Non-pigmented ciliary epithelial cell (primary cell): ENCODE measurements at regions not wholly inside any gene's neighbourhood (a gene's known extent, or its start where the extent isn't known, plus 50 kb on each side); places are given as distances from the start of the nearest gene placed in this dataset.

Experiments used
- DNase-seq: peaks from one replicate; pipeline ENCODE4 v3.0.0-alpha.2; 2010; ENCODE audit warnings: low read depth

DNA sequence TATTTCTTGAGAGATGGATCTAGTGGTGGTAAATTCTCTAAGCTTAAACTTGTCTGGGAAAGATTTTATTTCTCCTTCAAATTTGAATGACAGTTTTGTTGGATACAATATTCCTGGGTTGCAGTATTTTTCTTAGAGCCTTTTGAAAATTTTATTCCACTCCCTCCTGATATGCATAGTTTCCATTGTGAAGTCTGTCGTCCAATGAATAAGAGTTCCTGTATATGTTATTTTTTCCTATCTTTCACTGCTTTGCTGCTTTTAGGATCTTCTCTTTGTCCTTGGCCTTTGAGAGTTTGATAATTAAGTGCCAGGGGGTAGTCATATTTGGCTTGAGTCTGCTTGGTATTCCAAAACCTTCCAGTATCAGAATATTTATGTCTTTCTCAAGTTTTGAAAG is 1156.4 kb upstream of the AGA start:
- DNase-seq, result no peak

DNA sequence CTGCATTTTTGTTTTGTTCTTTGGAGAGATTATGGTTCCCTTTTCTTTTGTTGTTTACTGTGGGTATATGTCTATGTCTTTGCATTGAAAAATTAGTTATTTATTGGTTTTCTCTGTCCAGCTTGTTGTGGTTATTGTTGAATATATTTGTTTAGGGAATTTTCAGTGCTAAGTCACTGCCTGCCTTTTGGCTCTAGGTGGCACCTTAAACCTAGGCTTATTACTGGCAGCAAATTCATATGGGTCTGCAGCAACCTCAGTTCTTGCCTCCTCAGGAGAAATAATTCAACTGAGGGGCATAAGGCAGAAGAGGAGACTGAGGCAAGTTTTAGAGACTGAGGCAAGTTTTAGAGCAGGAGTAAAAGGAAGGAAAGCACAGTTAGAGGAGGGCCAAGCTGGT is 1157.3 kb upstream of the AGA start:
- DNase-seq, result no peak

- no peak for DNase-seq
These were observed 1160.6 kb upstream of the AGA start for GRCh38 chr4:178602833-178603232.

- DNase-seq, result no peak
These were observed 1168.8 kb upstream of the AGA start for GRCh38 chr4:178611062-178611461.

DNA sequence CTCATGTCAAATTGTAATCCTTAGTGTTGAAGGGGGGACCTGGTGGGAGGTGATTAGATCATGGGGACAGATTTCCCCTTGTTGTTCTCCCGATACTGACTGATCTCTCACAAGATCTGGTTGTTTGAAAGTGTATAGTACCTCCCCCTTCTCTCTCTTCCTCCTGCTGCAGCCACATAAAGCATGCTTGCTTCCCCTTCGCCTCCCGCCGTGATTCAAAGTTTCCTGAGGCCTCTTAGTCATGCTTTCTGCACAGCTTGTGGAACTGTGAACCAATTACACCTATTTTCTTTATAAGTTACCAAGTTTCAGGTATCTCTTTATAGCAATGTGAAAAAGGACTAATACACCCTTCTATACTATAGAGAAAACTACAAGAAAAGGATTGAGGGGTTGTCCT is 1170.5 kb upstream of the AGA start:
- DNase-seq, result no peak

GRCh38 chr4:178632415-178632814 is 1190.2 kb upstream of the AGA start:
- peak; percentile 4 for DNase-seq

DNA sequence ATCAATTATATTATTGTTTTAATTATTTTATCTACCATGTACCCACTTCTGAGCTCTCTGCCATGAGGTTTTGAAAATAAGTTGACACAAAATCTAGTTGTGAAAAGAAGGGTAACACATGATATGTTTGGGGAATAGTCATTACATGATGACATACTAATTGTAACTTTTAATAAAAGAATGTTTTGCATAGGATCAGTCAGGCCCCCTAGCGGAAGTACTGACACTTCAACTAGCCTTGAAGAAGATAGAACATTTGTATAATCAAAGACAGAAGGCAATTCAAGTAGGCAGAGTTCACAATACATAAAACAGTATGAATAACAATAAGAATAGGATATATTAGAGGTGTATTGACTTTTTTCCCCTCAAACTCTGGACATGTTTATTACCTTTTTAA is 1191.0 kb upstream of the AGA start:
- no peak for DNase-seq

GRCh38 chr4:178664621-178665020 is 1222.4 kb upstream of the AGA start:
- DNase-seq, result no peak

GRCh38 chr4:178665916-178666315 is 1223.7 kb upstream of the AGA start:
- DNase-seq, result no peak

- DNase-seq, result no peak
These were observed 1229.5 kb upstream of the AGA start for GRCh38 chr4:178671766-178672165.

GRCh38 chr4:178672512-178672911 is 1230.3 kb upstream of the AGA start:
- peak; percentile 6 for DNase-seq

DNA sequence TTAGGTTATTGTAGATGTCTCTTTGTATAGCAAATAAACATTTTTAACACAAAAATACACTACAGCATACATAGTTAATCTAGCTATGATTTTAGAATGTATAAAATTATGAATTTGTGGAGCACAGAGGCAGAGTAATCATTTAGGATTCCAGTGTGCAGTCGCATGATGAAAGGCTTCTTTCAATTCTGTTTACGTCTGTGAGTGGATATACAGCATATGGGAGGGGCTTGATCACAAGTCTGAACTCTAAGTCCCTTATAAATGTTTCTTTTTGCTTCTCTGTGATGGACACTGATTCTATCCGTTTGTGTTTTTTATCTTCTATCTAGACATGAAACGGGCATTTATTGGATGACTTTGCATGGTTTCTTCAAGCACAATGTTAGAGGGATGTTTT is 1239.6 kb upstream of the AGA start:
- no peak for DNase-seq

DNA sequence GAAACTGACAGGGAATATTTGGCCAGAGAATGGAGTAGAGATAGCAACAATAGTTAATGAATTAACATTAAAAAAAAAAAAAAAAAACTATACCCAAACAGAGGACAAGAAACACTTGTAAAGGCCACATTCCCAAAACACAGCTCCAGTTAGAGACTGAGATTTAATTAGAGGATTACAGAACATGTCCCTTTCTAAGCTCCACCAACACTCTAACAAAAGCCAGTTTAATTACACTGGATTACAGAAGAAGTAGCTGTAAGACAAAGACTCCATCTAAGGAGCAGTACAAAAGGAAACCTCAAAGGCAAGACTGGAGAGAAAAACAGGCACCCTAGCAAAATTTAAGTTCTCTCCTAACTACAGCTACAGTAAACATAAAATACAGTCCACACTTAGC is 1247.7 kb upstream of the AGA start:
- no peak for DNase-seq

DNA sequence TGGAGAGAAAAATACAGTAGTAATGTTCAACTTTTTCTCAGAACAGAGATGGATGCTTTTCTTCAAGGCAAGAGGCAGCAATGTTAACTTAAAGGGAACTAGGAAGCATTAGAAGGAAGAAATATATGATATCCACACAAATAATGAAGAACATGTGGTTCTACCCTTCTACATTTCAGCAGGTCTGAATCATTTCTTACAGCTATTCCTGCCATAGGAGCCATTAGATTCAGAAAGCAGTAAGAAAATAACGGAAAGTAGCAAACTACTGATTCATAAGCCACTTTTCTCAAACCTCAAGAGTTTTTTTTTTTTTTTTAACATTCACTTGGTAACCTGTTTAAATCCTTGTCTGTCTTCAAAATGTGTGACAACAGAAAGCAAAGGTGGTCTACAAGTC is 1251.6 kb upstream of the AGA start:
- peak; percentile 4 for DNase-seq

DNA sequence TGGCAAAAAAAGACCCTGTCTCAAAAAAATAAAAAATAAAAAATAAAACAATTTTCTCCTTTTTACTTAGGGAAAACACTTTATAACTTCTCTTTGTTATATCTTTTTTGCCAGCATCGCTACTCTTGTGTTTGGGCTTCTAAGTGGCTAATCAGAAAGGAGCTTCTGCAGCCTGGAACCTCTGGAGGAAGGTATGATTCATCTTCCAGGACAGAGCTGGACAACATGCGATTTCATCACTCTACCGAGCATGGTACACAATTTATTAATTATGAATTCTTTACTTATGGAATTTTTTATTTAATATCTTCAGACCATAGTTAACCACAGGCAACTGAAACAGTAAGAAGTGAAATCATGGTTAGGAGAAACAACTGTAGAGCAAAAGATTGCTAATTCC is 1254.3 kb upstream of the AGA start:
- no peak for DNase-seq

DNA sequence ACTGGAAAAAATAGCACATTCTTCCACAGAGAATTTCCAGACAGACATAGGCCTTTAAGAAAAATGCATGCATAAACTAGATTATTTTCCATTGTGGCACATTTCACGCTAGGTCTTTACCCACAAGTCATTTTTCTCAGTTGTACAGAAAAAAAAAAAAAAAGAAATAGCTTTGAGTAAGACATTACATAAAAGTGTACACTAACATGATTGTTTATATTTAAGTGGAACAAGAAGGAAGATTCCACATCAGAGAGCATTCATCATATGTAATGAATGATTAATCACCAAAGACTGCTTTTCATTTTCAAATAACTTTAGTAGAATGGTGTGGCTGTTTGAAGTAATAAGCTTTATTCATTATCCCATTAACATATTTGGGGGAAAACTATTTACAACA is 1270.2 kb upstream of the AGA start:
- no peak for DNase-seq

- no peak for DNase-seq
These were observed 1295.8 kb upstream of the AGA start for GRCh38 chr4:178738026-178738425.

- peak; percentile 13 for DNase-seq
These were observed 1303.0 kb upstream of the AGA start for GRCh38 chr4:178745203-178745602.

DNA sequence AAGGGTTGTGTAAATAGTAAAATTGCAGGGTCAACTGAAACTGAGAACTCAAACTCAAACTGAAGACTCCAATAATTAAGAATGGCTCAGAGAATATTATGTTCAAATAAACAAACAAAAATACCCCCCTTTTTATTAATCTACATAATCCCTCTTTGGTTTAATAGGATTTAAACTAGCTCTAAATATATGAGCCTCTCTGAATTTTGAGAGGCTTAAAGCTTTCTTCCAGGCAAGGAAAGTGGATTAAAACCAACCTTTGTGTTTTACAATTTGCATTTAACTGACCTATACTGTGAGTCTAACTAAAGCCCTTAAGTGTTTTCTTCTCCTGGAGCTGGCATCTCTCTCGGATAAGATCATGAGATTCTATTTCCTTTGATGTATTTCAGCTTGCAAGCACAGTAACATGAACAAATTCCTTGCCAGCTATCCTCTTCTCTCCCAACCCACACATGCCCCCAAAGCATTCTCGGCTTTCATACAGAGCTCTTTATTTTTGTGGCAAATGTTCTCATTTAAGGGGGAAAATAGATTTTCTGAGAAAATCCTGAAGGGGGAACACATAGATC is 1310.8 kb upstream of the AGA start:
- no peak for DNase-seq

GRCh38 chr4:178778496-178778895 is 1336.3 kb upstream of the AGA start:
- no peak for DNase-seq

- no peak for DNase-seq
These were observed 1339.5 kb upstream of the AGA start for GRCh38 chr4:178781779-178782178.

GRCh38 chr4:178784491-178784890 is 1342.3 kb upstream of the AGA start:
- peak; percentile 0 for DNase-seq

- no peak for DNase-seq
These were observed 1347.0 kb upstream of the AGA start for GRCh38 chr4:178789279-178789678.

- no peak for DNase-seq
These were observed 1357.0 kb upstream of the AGA start for GRCh38 chr4:178799204-178799603.

DNA sequence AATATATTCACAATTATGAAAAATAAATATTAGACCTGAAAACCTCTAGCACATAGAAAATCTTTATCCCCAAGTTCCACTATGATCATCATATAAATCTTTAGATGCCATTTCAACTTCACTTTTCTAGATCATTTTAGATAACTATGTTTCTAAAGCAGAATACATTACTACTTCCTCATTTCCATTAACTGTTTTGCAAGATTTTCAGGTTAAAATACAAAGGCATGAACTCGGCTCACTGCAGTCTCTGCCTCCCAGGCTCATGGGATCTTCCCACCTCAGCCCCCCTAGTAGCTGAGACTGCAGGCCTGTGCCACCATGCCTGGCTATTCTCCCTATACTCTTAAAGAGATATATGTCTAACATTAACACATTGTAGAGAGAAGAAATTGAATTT is 1365.9 kb upstream of the AGA start:
- no peak for DNase-seq
